GM12874 (cell line): ENCODE measurements at regions not wholly inside any gene's neighbourhood (a gene's known extent, or its start where the extent isn't known, plus 50 kb on each side); places are given as distances from the start of the nearest gene placed in this dataset.

Experiments
- TF ChIP-seq, protein P1 (sequence below): IDR thresholded peaks from 2 replicates; pipeline ENCODE4 v1.5.1; 2011; ENCODE audit warnings: low read depth, mild to moderate bottlenecking, control low read depth, low read length, moderate library complexity; ENCODE audit not compliant: insufficient read depth

DNA sequence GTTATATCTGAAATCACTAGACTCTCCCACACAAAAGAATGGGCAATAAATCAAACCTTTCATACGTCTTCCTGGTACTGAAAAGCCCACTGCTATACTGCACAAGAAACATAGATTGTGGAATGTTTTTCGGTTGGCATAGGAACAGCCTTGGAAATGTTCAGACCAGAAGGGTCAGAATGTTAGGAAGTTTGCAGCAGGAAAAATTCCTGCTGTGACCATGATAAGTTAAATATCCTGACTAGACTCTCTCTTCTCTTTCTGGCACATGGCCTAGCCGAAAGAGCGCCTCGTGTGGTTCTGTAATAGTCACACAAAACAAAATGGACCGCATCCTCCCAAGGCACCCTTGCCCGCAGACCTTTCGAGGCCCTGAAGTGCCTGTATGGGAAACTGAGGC is 427.2 kb downstream of the COG6 start:
- TF ChIP-seq, protein P1, sequence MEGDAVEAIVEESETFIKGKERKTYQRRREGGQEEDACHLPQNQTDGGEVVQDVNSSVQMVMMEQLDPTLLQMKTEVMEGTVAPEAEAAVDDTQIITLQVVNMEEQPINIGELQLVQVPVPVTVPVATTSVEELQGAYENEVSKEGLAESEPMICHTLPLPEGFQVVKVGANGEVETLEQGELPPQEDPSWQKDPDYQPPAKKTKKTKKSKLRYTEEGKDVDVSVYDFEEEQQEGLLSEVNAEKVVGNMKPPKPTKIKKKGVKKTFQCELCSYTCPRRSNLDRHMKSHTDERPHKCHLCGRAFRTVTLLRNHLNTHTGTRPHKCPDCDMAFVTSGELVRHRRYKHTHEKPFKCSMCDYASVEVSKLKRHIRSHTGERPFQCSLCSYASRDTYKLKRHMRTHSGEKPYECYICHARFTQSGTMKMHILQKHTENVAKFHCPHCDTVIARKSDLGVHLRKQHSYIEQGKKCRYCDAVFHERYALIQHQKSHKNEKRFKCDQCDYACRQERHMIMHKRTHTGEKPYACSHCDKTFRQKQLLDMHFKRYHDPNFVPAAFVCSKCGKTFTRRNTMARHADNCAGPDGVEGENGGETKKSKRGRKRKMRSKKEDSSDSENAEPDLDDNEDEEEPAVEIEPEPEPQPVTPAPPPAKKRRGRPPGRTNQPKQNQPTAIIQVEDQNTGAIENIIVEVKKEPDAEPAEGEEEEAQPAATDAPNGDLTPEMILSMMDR, result no peak

DNA sequence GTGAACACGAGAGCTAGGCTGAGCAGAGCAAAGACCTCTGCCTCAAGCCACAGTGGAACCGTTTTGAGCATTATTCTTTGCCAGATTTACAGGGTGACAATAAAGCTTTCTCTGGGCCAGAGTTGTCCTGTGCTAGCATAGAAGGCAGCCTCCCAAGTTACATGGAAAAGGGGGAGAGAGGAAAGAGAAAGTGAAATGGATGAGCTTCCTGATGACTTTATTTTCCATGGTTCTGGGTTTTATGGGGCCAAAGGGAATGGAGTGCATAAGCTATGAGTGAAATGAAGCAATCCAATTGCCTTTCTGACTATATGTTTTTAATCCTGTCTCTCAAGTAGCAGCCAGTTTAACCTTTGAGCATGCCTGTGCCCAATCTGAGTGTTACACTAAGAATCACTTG is 428.4 kb downstream of the COG6 start:
- TF ChIP-seq, protein P1, result no peak

DNA sequence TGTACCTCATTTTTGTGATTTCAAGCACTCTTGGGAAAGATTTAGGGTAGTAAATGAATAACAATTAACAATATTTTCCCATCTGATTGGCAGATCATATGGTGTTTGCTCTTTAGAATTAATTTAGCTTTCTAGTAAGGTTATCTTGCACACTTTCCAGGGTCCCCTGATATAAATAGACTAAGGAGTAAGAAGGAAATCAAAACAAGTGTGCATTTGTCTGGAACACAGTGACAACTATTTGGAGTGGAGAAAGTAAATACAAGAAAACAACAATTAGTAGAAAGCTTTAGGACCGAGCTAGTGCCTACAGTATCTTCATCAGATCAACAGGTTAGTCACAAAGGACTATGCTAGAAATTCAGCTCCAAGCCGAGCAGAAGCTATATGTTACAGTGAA is 429.5 kb downstream of the COG6 start:
- TF ChIP-seq, protein P1, result no peak

DNA sequence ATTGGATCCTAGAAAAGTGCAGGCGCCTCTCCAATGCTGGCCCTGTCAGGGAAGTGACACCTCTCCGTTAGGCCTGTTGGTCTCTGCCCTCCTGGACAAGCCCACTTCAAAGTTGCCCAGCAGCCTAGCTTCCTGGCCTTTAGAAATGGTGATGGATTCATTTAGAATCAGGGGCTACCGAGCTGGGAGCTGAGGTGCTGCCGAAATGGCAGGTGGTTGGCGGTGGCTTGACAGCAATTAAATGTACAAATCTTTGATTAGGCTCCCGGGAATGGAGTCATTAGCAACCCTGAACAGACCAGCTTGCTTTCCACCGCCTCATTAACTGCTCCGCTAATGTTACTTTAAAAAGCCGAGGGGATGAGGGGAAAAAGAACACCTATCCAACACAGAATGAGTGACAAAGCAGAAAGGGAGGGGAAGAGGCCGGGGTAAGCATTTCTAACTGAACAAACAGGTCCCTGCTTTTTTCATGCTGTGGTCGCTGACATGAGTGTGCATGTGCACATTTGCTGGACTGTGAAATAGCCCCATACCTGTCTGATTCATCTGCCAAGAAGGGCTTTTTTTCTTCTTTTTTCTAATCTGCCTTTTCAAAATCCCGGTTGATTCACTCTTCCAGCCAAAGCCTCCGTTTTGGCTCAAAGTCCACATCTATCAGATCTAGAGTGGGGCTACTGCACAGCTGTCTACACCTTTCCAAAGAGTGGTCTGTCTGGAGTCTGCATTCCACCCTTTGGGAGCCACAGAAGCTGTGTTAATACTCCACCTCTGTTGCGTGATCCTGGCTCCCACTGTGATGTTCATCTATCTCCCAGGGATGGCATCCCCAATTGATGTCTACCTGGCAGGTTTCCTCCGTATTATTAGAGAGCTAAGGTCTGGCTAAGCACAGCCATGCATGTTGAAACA is 431.9 kb downstream of the COG6 start:
- TF ChIP-seq, protein P1, result no peak

DNA sequence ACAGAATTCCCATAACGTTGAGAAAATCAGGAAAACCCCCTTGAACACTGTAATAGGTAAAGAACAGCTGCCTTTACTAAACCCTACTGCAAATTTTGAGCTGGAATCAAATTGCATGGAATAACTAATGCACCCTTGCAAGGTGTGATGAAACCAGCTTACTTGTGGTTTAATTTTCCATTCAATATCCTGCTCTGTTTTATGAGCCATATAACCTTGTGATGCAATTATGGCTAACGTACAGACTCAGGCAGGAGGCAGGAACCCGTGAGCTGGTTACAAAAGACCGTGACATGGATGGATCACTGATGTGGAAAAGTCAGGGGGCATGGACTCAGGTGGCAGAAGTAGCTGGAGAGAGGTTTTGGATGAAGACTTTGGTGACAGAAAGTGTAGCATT is 438.6 kb downstream of the COG6 start:
- TF ChIP-seq, protein P1, result no peak

DNA sequence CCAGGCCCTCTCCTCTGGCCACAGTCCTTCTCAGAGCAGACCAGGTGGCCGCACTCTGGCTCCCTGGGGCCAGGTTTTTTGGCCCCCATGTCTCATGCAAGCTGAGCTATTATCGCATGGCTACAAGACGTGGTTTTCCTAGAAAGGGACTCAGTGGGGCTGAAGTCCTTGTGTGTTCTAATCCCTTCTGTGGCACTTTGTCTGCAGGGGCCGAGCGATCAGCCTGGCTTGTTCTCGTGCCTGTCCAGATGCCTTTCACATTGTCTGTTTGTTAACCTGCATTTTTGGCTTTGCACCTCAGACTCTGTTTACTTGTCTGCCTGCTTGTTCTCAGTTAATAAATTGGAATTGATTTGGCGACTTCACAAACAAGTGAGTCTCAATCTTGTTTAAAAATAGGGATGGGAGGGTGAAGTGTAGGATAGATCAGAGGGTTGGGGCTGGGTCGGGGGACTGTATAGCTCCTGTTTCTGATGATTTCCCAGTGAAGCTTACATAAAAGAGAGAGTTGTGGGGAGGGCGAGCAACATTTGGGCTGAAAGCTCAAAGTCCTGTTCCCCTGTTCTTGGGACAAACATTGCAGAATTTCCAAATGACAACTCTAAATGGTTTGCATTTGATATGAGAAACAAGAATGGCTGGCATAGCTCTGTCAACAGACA is 440.4 kb downstream of the COG6 start:
- TF ChIP-seq, protein P1, result no peak

DNA sequence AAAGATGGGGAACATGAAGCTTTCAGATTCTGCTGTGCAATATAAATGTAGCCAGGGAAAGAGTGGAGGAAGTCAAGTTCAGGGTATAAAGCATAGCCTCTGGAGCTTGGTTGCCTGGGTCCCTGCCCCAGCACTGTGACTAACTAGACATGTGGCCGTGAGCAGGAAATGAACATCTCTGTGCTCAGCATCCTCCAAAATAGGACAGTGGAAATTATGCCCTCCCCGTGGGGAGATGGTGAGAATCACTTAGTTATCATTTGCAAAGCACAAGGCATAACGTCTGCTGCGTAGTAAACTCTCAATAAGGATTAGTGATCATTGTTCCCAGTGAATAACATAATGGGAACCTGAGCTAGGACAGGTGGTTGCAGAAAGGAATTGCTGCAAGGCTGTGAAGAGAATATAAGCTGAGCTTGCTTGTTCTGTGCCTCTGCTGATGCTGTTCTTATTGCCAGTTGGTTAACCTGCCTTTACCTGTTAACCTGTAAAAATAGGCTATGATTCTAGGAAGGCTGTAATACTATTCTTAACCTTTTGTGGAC is 441.0 kb downstream of the COG6 start:
- TF ChIP-seq, protein P1, result no peak
